ENCODE measurements at regions not wholly inside any gene's neighbourhood (a gene's known extent, or its start where the extent isn't known, plus 50 kb on each side); places are given as distances from the start of the nearest gene placed in this dataset.

GRCh38 chr5:117054911-117055310, 480.3 kb upstream of the SEMA6A start:
- intact Hi-C loops (cut with micrococcal nuclease) = no loop called here

More at GRCh38 chr5:117054911-117055310, 480.3 kb upstream of the SEMA6A start:
- ChIA-PET POLR2A (no interaction called here), CTCF (no interaction called here)
- Histone ChIP-seq H3K9ac (replicated peaks; ENCODE audit: extremely low read depth, insufficient read depth, low read length) (no peak overlapping the region), H3K4me1 (ENCODE audit: control insufficient read depth, extremely low read depth, insufficient read depth, low read length) (no peaks in the 10 kb centered on the region), H3K79me2 (ENCODE audit: control insufficient read depth, insufficient read depth, low read length) (no peaks in the 10 kb centered on the region), H4K20me1 (replicated peaks; ENCODE audit: control insufficient read depth, extremely low read depth, insufficient read depth, low read length) (no peaks in the 10 kb centered on the region), H3K9me1 (replicated peaks; ENCODE audit: control insufficient read depth, extremely low read depth, insufficient read depth, low read length) (no peaks in the 10 kb centered on the region), H3K9me3 (replicated peaks; ENCODE audit: control insufficient read depth, insufficient read depth, low read length) (no peaks in the 10 kb centered on the region), H3K4me2 (ENCODE audit: insufficient read depth, low read length) (no peak overlapping the region), H3K36me3 (ENCODE audit: control insufficient read depth in 2 of 2, extremely low read depth in 1 of 2, insufficient read depth in 2 of 2, low read length in 2 of 2) (no peaks in the 10 kb centered on the region), H3K27me3 (ENCODE audit: control insufficient read depth in 2 of 2, insufficient read depth in 2 of 2, low read length in 2 of 2) (no peaks in the 10 kb centered on the region), H3K27ac (ENCODE audit: insufficient read depth, low read depth, low read length) (no peak overlapping the region), H3K4me3 (replicated peaks in 1 of 3; ENCODE audit: insufficient read depth in 1 of 3, low read depth in 1 of 3, low read length in 3 of 3) (no peak overlapping the region), H2AFZ (ENCODE audit: low read depth, low read length) (no peak overlapping the region)
- TF ChIP-seq POLR2A (IDR thresholded peaks at IDR 0.05; ENCODE audit: low read depth, low read length) (no peak), FOS (IDR thresholded peaks at IDR 0.05; ENCODE audit: borderline replicate concordance, insufficient read depth, low read length) (no peak), CTCF (IDR thresholded peaks at IDR 0.05; ENCODE audit: extremely low read depth in 1 of 2, insufficient read depth in 1 of 2, low read depth in 1 of 2, low read length in 2 of 2) (no peak), EZH2 (IDR thresholded peaks at IDR 0.05; ENCODE audit: borderline replicate concordance, low read depth, low read length, severe bottlenecking) (no peak), POLR2AphosphoS5 (IDR thresholded peaks at IDR 0.05; ENCODE audit: insufficient read depth, low read depth, low read length) (no peak), GATA2 (IDR thresholded peaks at IDR 0.05; ENCODE audit: insufficient read depth, insufficient read length, low read depth, low read length) (no peak), JUN (IDR thresholded peaks at IDR 0.05; ENCODE audit: borderline replicate concordance, insufficient read depth, insufficient read length, low read depth) (no peak), MYC (IDR thresholded peaks at IDR 0.05; ENCODE audit: low read depth, low read length) (no peak), MAX (IDR thresholded peaks at IDR 0.05; ENCODE audit: insufficient read depth, insufficient read length) (no peak)
- BruUV-seq (replicated peaks) = no TSS peak
- DNase-seq (ENCODE audit: low read depth, low spot score) (no peak), FAIRE-seq (no peak)
- dilution Hi-C loops (cut with MboI; ENCODE audit: extremely low pct_ligation_motif_present, low sequenced_read_pairs) = no loop called here
